ENCODE measurements at regions not wholly inside any gene's neighbourhood (a gene's known extent, or its start where the extent isn't known, plus 50 kb on each side); places are given as distances from the start of the nearest gene placed in this dataset.

DNA sequence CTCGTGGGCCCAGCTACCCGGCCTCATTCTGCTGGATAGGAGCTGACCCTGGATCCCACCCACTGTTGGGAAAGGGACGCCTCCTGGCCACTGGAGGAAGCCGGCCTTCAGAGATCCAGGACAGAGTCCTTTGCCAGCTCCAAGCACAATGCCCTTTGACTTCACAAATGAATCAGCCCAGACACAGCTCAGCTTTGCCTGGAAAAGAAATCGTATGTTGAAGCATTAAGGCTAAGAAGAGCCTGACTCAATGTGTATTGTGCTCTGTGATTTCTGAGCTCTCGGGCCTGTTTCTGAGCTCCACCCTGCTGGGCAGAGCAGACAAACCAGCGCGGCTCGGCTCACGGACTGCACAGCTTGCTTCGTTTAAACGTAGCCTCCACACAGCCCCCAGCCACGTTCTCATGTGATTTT lies 162.9 kb upstream of the APCDD1 start:
- Mint-ChIP-seq H3K36me3 (ENCODE audit: low read depth) (no peaks in the 10 kb centered on the region), H3K27me3 (no peaks in the 10 kb centered on the region), H3K4me1 (no peaks in the 10 kb centered on the region), H3K4me3 (no peak overlapping the region), H3K9me3 (ENCODE audit: low read depth) (peaks cover 2% of the 10 kb centered on the region), H3K27ac (no peak overlapping the region)
- no peak for ATAC-seq
- DNase-seq: no peak
- ChIA-PET POLR2A (no interaction called here), CTCF (interaction anchor here (0.6 kb wide), 1 partner anchor 43 kb away, joined by 3 read pairs; no protein-coding TSS in a partner anchor)
- intact Hi-C loops (cut with DNase I, micrococcal nuclease): no loop called here

DNA sequence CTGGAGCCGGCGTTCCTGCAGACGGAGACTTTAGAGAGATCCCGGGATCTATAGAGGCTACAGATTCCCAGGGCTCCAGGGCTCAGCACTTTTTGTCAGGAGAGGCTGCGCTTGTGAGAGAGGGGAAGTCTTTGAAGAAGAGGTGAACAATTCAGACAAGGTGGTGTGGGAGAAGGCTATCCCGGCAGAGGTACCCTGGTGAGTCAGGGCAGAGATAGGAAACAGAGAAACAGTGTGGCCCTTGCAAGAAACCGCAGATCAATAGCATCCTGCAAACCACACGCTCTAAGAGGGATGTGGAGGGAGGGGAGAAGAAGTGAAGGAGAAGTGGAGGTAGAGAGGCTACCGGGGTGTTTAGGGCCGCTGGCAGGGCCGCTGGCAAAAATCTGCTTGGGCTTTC lies 160.5 kb upstream of the APCDD1 start:
- ATAC-seq (no peak), DNase-seq (no peak)
- Mint-ChIP-seq H3K27me3 (peaks cover 2% of the 10 kb centered on the region), H3K4me3 (no peak overlapping the region), H3K36me3 (ENCODE audit: low read depth) (no peaks in the 10 kb centered on the region), H3K27ac (no peak overlapping the region), H3K4me1 (no peaks in the 10 kb centered on the region), H3K9me3 (ENCODE audit: low read depth) (no peaks in the 10 kb centered on the region)
- intact Hi-C loops (cut with DNase I, micrococcal nuclease): no loop called here
- ChIA-PET CTCF (no interaction called here), POLR2A (no interaction called here)

DNA sequence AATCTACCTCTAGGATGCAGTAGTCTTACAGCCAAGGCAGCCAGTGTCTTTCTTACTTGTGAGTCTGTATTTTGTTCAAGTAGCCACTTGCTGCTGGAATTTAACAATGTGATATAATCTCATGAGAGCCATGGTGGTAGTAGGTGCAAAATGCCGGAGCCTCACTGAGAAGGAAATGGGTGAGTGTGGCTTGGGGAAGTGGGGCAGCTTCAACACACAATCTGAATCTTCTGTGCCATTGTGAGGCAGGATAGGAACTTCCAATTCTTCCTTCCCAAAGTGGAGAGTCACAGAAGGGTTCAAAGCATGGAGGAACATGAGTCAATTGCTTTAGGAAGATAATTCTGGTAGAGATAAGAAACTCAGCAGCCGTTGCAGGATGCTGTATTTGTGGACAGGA lies 158.7 kb upstream of the APCDD1 start:
- CTCF ChIA-PET: interaction anchor here (0.8 kb wide), 1 partner anchor 1633 kb away, joined by 3 read pairs; no protein-coding TSS in a partner anchor
- no peak for DNase-seq
- intact Hi-C loops (cut with DNase I, micrococcal nuclease): no loop called here

DNA sequence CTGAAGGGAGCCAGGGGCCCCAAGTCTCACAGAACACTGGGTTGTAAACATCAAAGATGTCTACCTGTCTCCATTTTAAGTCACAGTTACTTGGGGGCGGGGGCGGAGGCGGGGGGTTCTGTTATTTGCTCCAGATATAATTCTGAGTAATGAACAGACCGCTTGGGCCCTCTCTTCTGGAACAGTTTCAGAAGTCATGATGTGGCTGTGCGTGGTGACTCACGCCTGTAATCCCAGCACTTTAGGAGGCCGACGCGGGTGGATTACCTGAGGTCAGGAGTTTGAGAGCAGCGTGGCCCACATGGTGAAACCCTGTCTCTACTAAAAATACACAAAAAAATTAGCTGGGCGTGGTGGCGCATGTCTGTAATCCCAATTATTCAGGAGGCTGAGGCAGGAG lies 157.9 kb upstream of the APCDD1 start:
- no peak overlapping the region for H3K27ac Mint-ChIP-seq
- intact Hi-C loops (cut with DNase I, micrococcal nuclease): no loop called here
- H3K9me3 Mint-ChIP-seq (ENCODE audit: low read depth): no peaks in the 10 kb centered on the region
- ChIA-PET CTCF (no interaction called here), POLR2A (no interaction called here)
- ATAC-seq (no peak), DNase-seq (no peak)
- H3K4me3 Mint-ChIP-seq: no peak overlapping the region
- peaks cover 4% of the 10 kb centered on the region for H3K27me3 Mint-ChIP-seq
- H3K4me1 Mint-ChIP-seq: no peaks in the 10 kb centered on the region
- H3K36me3 Mint-ChIP-seq (ENCODE audit: low read depth): no peaks in the 10 kb centered on the region

More for the DNA sequence above, 158.7 kb upstream of the APCDD1 start:
- H3K36me3 Mint-ChIP-seq (ENCODE audit: low read depth): no peaks in the 10 kb centered on the region
- no peak for ATAC-seq
- no peaks in the 10 kb centered on the region for H3K9me3 Mint-ChIP-seq (ENCODE audit: low read depth)
- peaks cover 4% of the 10 kb centered on the region for H3K27me3 Mint-ChIP-seq
- no peaks in the 10 kb centered on the region for H3K4me1 Mint-ChIP-seq
- POLR2A ChIA-PET: no interaction called here
- H3K4me3 Mint-ChIP-seq: no peak overlapping the region
- no peak overlapping the region for H3K27ac Mint-ChIP-seq

DNA sequence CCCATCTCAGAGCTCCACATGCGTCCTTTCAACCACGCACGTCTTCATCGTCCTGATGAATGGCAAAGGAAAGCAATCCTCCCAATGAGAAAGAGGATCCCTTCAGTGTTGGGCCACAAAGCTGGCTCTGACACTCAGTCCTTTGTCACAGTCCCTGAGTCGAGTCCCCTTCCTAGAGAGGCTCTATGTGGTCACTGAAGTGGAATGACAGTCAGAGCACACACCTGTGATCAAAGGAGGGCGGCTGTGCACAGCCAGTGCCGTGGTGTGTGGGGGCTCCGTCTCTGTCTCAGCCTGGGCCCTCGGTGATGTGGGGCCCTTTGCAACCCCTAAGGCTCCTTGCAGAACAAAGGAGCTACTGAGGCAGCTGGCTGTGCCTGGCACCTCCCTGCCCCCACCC lies 157.3 kb upstream of the APCDD1 start:
- Mint-ChIP-seq H3K36me3 (ENCODE audit: low read depth) (no peaks in the 10 kb centered on the region), H3K4me1 (no peaks in the 10 kb centered on the region), H3K4me3 (no peak overlapping the region), H3K9me3 (ENCODE audit: low read depth) (no peaks in the 10 kb centered on the region), H3K27me3 (peaks cover 4% of the 10 kb centered on the region), H3K27ac (no peak overlapping the region)
- ChIA-PET POLR2A (no interaction called here), CTCF (no interaction called here)
- intact Hi-C loops (cut with DNase I, micrococcal nuclease): no loop called here
- DNase-seq (no peak), ATAC-seq (no peak)

DNA sequence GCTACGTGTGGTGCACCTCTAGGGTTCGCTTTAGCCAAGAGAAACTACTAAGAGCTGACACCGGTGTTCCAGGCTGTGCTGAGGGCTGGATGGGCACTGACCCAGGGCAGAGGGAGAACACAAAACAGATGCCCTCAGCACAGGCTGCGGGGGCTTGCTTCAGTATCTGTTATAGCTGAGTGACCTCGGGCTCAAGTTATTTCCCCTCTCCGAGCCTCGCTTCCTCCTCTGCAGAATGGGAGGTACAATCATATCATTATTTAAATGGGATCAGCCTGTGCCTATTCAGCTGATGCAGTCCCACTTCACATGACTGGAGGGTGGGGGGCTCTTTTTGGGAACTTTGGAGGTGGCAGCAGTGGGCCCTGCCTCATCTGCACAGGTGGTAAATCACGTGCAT lies 156.1 kb upstream of the APCDD1 start:
- no peaks in the 10 kb centered on the region for H3K9me3 Mint-ChIP-seq (ENCODE audit: low read depth)
- ChIA-PET CTCF (no interaction called here), POLR2A (no interaction called here)
- ATAC-seq (no peak), DNase-seq (no peak)
- H3K4me1 Mint-ChIP-seq: no peaks in the 10 kb centered on the region
- no peaks in the 10 kb centered on the region for H3K36me3 Mint-ChIP-seq (ENCODE audit: low read depth)
- intact Hi-C loops (cut with DNase I, micrococcal nuclease): no loop called here
- H3K27me3 Mint-ChIP-seq: peaks cover 4% of the 10 kb centered on the region
- H3K4me3 Mint-ChIP-seq: no peak overlapping the region
- no peak overlapping the region for H3K27ac Mint-ChIP-seq

DNA sequence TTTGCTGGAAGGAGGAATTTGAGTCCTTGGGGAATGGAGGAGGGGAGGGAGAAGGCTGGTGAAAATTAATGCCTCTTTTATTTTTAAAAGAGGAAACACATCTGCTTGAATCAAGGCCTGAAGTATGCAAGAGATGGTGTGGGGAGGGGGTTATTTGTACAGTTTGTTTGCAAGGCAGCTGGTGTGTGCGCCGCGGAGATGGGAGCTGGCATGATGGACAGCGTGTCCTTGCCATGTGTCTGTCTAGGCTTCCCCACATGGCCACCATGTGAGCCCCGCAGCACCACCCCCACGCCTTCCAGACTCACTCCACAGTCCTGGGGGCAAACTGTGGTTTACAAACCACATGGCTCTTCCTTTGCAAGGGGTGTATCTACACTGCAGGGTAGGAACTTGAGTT lies 154.8 kb upstream of the APCDD1 start:
- no peaks in the 10 kb centered on the region for H3K36me3 Mint-ChIP-seq (ENCODE audit: low read depth)
- ChIA-PET POLR2A (no interaction called here), CTCF (no interaction called here)
- H3K27me3 Mint-ChIP-seq: peaks cover 4% of the 10 kb centered on the region
- no peak for ATAC-seq
- DNase-seq: no peak
- no peaks in the 10 kb centered on the region for H3K9me3 Mint-ChIP-seq (ENCODE audit: low read depth)
- H3K27ac Mint-ChIP-seq: no peak overlapping the region
- H3K4me3 Mint-ChIP-seq: no peak overlapping the region
- intact Hi-C loops (cut with DNase I, micrococcal nuclease): no loop called here
- H3K4me1 Mint-ChIP-seq: no peaks in the 10 kb centered on the region

DNA sequence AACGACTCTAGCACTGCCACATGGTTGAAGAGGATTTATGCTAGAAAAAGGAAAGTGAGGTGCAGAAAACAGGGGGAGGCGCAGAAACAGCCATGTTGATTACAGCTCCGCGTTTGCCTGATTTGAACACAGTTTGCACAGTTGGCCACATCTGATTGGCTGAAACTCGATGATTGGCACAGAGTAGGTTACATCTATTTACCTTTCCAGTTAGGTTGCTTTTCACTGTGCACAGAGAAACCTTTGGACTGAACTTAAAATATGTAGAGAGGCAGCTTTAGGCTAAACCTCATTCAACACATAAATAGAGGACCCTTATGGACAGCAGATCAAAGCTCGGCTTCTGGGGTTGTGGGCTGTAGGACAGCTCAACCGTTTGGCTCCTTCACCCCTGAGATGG lies 153.7 kb upstream of the APCDD1 start:
- POLR2A ChIA-PET: no interaction called here
- intact Hi-C loops (cut with DNase I, micrococcal nuclease): no loop called here
- Mint-ChIP-seq H3K27me3 (peaks cover 4% of the 10 kb centered on the region), H3K36me3 (ENCODE audit: low read depth) (no peaks in the 10 kb centered on the region), H3K9me3 (ENCODE audit: low read depth) (no peaks in the 10 kb centered on the region), H3K4me1 (no peaks in the 10 kb centered on the region), H3K4me3 (no peak overlapping the region), H3K27ac (no peak overlapping the region)
- ATAC-seq: no peak
- CTCF ChIA-PET: no interaction called here
- no peak for DNase-seq

DNA sequence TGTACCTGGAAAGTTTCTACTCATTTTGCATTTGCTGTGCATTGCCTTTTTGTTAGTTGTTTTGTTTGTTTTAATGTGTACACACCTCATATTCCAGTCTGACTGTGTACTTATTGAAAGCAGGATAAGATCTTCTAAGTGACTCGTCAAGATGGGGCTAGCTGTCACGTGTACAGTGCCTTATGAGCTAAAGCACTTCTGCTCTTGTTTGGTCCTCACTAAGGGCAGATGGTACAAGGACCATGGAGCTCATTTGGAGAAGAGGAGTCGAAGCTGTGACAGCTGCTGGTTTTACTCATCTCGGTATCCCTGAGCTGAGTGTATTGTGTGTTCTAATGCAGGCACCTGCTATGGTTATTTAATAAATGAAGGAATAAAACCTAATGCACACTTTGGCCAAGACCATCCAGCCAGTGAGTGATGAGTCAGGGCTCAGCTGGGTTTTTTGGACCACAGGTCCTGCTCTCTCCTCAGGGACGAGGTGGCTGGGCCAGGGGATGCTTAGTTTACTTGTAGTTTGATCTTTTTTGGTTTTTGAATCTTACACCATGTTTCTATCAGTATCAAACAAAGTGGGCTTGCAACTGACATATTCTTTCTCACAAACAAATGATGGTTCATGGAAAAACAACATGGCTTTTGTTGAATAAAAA lies 152.5 kb upstream of the APCDD1 start:
- Mint-ChIP-seq H3K4me1 (no peaks in the 10 kb centered on the region), H3K36me3 (ENCODE audit: low read depth) (no peaks in the 10 kb centered on the region), H3K4me3 (no peak overlapping the region), H3K27ac (no peak overlapping the region), H3K9me3 (ENCODE audit: low read depth) (no peaks in the 10 kb centered on the region), H3K27me3 (peaks cover 4% of the 10 kb centered on the region)
- ChIA-PET POLR2A (no interaction called here), CTCF (no interaction called here)
- intact Hi-C loops (cut with DNase I, micrococcal nuclease): no loop called here
- DNase-seq (no peak), ATAC-seq (no peak)

DNA sequence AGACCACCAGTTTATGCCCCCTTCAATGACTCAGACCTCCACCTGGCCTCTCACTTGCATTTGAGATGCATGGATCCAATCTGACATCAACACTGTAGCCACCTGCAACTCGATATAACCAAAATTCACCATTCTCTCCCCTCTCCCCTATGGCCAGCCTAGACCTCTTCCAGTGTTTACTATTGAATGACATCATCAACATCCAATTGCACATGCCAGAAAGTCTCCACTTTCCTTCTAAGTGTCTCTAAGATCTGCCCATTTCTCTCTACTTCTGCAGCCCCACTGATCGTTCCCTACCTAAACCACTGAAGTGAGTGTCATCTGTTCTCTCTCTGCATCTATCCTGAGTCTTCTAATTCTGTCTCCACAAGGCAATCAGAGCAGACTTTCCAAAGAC lies 151.3 kb upstream of the APCDD1 start:
- Mint-ChIP-seq H3K4me3 (no peak overlapping the region), H3K27me3 (peaks cover 4% of the 10 kb centered on the region), H3K36me3 (ENCODE audit: low read depth) (no peaks in the 10 kb centered on the region), H3K9me3 (ENCODE audit: low read depth) (no peaks in the 10 kb centered on the region), H3K4me1 (no peaks in the 10 kb centered on the region), H3K27ac (no peak overlapping the region)
- intact Hi-C loops (cut with DNase I, micrococcal nuclease): no loop called here
- ChIA-PET POLR2A (no interaction called here), CTCF (no interaction called here)
- DNase-seq (no peak), ATAC-seq (no peak)

DNA sequence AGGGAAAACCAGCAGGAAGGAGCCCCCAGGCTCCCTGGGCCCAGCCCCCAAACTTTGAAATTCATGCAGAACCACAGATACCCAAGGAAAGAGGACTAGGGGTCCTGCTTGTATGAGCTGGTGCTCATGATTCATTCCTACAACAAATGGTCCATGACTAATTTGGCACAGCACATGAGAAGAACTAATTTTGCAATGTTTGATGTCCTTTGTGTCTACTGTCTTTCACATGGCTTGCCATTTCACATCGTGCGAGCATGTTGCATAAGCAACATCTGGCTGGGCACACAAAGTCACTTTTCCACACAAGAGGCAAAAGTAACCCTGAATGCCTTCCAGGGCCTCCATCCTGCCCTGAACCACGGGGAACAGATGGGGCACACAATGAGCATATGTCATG lies 149.6 kb upstream of the APCDD1 start:
- no peak for DNase-seq
- Mint-ChIP-seq H3K36me3 (ENCODE audit: low read depth) (no peaks in the 10 kb centered on the region), H3K4me3 (no peak overlapping the region), H3K9me3 (ENCODE audit: low read depth) (no peaks in the 10 kb centered on the region), H3K27me3 (no peaks in the 10 kb centered on the region), H3K4me1 (no peaks in the 10 kb centered on the region), H3K27ac (no peak overlapping the region)
- POLR2A ChIA-PET: no interaction called here
- CTCF ChIA-PET: no interaction called here
- no peak for ATAC-seq
- intact Hi-C loops (cut with DNase I, micrococcal nuclease): no loop called here

DNA sequence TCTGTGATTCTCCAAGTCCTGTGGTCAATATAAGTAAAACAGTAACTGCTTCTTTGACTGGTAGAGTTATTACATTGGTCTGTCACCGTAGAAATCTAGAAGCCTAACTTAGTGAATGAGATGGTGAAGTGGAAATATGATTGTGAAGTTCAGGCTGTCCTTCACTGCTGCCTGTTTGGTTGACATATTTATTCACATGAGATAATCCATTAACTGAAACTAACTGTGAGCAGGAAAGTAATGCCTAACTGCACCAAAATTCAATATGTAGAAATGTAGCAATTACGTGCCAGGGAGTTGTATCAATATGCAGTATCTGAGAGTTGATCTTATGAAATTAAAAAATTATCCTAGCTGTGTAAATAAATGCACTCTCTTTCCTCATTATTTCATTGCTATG lies 147.7 kb upstream of the APCDD1 start:
- no peak for DNase-seq
- intact Hi-C loops (cut with DNase I, micrococcal nuclease): no loop called here
- Mint-ChIP-seq H3K9me3 (ENCODE audit: low read depth) (no peaks in the 10 kb centered on the region), H3K27ac (no peak overlapping the region), H3K27me3 (no peaks in the 10 kb centered on the region), H3K36me3 (ENCODE audit: low read depth) (no peaks in the 10 kb centered on the region), H3K4me1 (no peaks in the 10 kb centered on the region), H3K4me3 (no peak overlapping the region)
- POLR2A ChIA-PET: no interaction called here
- no peak for ATAC-seq
- CTCF ChIA-PET: no interaction called here

DNA sequence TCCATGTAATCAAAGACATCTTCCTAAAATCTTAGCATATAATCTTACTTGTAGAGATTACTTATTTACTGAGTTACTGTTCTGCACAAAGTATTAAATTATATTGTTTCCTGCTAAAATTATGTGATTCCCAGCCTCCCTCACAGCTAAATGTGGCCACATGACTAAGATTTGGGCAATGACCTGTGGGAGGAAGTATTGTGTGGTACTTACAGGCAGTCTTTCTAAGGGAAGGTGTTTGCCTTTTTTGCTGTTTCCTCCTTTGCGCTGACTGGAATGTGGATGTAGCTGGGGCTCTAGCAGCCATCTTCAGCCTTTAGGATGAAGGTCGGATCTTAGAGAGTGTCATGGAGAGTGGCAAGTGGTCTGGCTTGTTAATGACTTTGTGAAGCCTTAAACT lies 146.3 kb upstream of the APCDD1 start:
- POLR2A ChIA-PET: no interaction called here
- H3K27me3 Mint-ChIP-seq: no peaks in the 10 kb centered on the region
- CTCF ChIA-PET: no interaction called here
- intact Hi-C loops (cut with DNase I, micrococcal nuclease): no loop called here
- no peaks in the 10 kb centered on the region for H3K4me1 Mint-ChIP-seq
- no peak overlapping the region for H3K4me3 Mint-ChIP-seq
- H3K36me3 Mint-ChIP-seq (ENCODE audit: low read depth): no peaks in the 10 kb centered on the region
- no peaks in the 10 kb centered on the region for H3K9me3 Mint-ChIP-seq (ENCODE audit: low read depth)
- no peak overlapping the region for H3K27ac Mint-ChIP-seq
- ATAC-seq (no peak), DNase-seq (no peak)

Data from activated CD4-positive, alpha-beta T cell treated with anti-CD3 and anti-CD28 coated beads for 36 hours (primary cell).